Effector memory CD8-positive, alpha-beta T cell (primary cell): ENCODE measurements at regions not wholly inside any gene's neighbourhood (a gene's known extent, or its start where the extent isn't known, plus 50 kb on each side); places are given as distances from the start of the nearest gene placed in this dataset.

ENCODE experiments used
- ATAC-seq: fragments of 150-1000 bp; cut with Tn5 transposase; replicated peaks from 2 replicates; pipeline ENCODE4 v1.10.0; 2021; ENCODE audit warnings: mild to moderate bottlenecking, moderate library complexity
- DNase-seq, 3 experiments: peaks; one replicate each; pipeline ENCODE4 v3.0.0; 2021
- H3K27ac Mint-ChIP-seq, 2 donors: one replicate each; pipeline ENCODE4 v1.8.0; 2022; ENCODE audit warnings: mild to moderate bottlenecking in 2 of 2, mixed read lengths in 2 of 2, moderate library complexity in 2 of 2
- H3K27me3 Mint-ChIP-seq, 2 donors: one replicate each; pipeline ENCODE4 v1.8.0; 2022; ENCODE audit warnings: mixed read lengths in 2 of 2
- H3K36me3 Mint-ChIP-seq: one replicate; pipeline ENCODE4 v1.8.0; 2022; ENCODE audit warnings: mild to moderate bottlenecking, moderate library complexity, mixed read lengths; ENCODE audit not compliant: insufficient read depth
- H3K4me1 Mint-ChIP-seq, 2 donors: one replicate each; pipeline ENCODE4 v1.8.0; 2022; ENCODE audit warnings: low read depth in 2 of 2, mixed read lengths in 2 of 2
- H3K4me3 Mint-ChIP-seq, 2 donors: one replicate each; pipeline ENCODE4 v1.8.0; 2022; ENCODE audit warnings: mild to moderate bottlenecking in 2 of 2, mixed read lengths in 2 of 2, moderate library complexity in 2 of 2
- H3K9me3 Mint-ChIP-seq, 2 donors: one replicate each; pipeline ENCODE4 v1.8.0; 2022; ENCODE audit warnings: mixed read lengths in 2 of 2

DNA sequence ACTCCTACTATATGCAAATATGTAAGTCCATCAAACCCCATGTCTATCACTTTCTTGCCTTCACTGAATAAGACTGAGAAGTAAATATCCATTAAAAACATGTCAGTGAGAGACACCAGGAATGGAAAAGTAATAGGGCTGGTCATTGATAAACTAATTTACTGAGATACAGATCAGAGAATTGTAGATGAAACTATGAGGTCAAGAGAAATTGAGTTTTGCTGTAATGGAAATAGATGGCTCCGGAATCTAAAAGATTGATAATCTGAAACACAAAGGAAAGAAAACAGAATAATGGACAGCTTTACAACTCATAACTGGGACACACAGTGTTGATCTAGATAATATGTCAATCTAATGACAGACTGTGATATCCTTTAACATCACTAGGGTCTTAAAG, 1018.3 kb upstream of the RAG2 start:
- no peaks in the 10 kb centered on the region for H3K4me1 Mint-ChIP-seq
- H3K9me3 Mint-ChIP-seq, result peaks cover 8 to 25% of the 10 kb centered on the region in 2 donors
- no peak overlapping the region for H3K4me3 Mint-ChIP-seq
- H3K27ac Mint-ChIP-seq, result no peak overlapping the region
- H3K27me3 Mint-ChIP-seq, result no peaks in the 10 kb centered on the region
- DNase-seq (no peak), ATAC-seq (no peak)
- no peaks in the 10 kb centered on the region for H3K36me3 Mint-ChIP-seq

DNA sequence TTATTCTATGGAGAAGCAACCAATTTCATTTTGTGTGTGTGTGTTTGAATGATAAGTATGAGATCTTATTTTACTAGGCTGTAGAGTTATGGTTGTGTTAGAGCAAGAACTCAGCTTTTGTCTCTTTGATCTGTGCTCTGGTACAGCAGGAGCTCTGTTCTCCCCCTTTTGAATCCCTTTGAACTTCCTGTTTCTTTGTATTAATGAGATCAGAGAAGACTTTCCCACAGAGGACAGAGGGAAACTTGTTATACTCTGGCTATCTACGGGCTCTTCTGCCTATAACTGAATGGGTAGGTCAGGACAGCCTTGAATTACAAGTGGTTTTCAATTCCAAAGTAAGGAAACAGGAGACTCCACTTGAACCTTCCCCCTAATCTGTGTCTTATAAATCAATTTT, 1015.0 kb upstream of the RAG2 start:
- DNase-seq, result no peak
- Mint-ChIP-seq H3K4me1 (no peaks in the 10 kb centered on the region), H3K27me3 (no peaks in the 10 kb centered on the region), H3K36me3 (no peaks in the 10 kb centered on the region), H3K9me3 (peaks cover 5 to 16% of the 10 kb centered on the region in 2 donors), H3K4me3 (no peak overlapping the region), H3K27ac (no peak overlapping the region)
- ATAC-seq, result no peak

DNA sequence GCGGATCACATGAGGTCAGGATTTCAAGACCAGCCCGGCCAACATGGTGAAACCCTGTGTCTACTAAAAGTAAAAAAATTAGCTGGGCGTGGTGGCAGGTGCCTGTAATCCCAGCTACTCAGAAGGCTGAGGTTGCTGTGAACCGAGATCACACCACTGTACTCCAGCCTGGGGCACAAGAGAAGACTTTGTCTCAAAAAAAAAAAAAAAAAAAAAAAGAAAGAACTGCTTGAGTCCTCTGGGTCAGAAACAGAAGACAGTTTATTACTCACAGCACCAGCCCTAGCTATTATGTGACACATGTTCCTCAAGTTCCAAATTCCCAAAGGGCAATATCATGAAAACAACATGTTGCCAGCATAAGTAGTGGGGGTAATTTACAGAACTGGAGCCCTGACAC, 1014.1 kb upstream of the RAG2 start:
- Mint-ChIP-seq H3K9me3 (peaks cover 5 to 13% of the 10 kb centered on the region in 2 donors), H3K4me1 (no peaks in the 10 kb centered on the region), H3K27ac (no peak overlapping the region), H3K4me3 (no peak overlapping the region), H3K27me3 (no peaks in the 10 kb centered on the region), H3K36me3 (no peaks in the 10 kb centered on the region)
- ATAC-seq, result no peak
- DNase-seq, result no peak

DNA sequence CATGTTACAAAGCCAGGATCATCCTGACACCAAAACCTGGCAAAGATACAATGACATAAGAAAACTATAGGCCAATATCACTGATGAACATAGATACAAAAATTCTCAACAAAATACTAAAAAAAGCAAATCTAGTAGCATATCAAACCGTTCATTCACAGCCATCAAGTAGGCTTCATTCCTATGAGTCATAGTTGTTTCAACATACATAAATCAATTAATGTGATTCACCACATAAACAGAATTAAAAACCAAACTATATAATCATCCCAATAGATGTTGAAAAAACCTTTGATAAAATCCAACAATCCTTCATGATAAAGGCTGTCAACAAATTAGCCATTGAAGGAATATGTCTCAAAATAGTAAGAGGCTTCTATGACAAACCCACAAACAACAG, 1007.2 kb upstream of the RAG2 start:
- no peak overlapping the region for H3K4me3 Mint-ChIP-seq

DNA sequence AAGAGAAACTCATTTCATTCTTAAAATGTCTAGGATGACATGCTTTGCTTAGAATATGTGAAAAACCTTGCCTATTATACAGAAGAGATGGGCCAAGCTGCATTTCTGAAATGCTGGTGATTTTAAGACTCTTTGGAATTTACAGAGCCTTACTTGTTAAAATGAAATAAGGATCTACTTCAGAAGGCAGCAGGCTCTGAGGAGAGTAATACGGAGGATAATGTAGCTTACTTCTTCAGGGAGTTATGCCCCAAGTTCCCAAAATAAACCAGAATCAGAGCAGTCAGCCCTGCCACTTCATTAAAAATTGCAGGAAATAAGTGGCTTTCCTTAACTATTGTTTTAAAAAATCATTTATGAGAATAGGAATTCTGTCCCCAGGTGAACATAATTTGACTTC, 1000.3 kb upstream of the RAG2 start:
- H3K36me3 Mint-ChIP-seq, result no peaks in the 10 kb centered on the region
- H3K4me1 Mint-ChIP-seq, result no peaks in the 10 kb centered on the region
- H3K4me3 Mint-ChIP-seq, result no peak overlapping the region
- H3K27me3 Mint-ChIP-seq, result no peaks in the 10 kb centered on the region
- peaks cover 6 to 15% of the 10 kb centered on the region in 2 donors for H3K9me3 Mint-ChIP-seq
- DNase-seq (no peak), ATAC-seq (no peak)
- no peak overlapping the region for H3K27ac Mint-ChIP-seq

More for the DNA sequence above, 1007.2 kb upstream of the RAG2 start:
- no peaks in the 10 kb centered on the region for H3K4me1 Mint-ChIP-seq
- no peaks in the 10 kb centered on the region for H3K36me3 Mint-ChIP-seq
- peaks cover 9 to 29% of the 10 kb centered on the region in 2 donors for H3K9me3 Mint-ChIP-seq
- H3K27ac Mint-ChIP-seq, result no peak overlapping the region
- H3K27me3 Mint-ChIP-seq, result no peaks in the 10 kb centered on the region
- no peak for ATAC-seq
- DNase-seq, result no peak

DNA sequence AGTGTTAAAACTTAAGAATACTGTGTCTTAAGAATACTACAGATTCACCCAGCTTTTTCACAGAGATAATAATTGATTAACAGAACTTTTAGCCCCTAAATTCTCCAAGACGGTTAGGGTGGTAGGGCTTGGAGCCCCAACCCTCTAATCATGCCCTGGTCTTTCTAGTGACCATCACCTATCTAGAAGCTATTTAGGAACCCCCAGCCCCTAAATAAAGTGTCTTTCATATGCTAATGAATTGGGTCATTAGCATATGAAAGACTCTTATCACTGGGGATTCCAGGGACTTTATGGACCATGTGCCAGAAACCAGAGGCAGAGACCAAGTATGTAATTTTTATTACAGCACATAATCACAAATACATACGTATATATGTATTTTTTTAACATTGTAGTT, 999.7 kb upstream of the RAG2 start:
- Mint-ChIP-seq H3K4me3 (no peak overlapping the region), H3K27me3 (no peaks in the 10 kb centered on the region), H3K4me1 (no peaks in the 10 kb centered on the region), H3K27ac (no peak overlapping the region), H3K9me3 (peaks cover 6 to 9% of the 10 kb centered on the region in 2 donors), H3K36me3 (no peaks in the 10 kb centered on the region)
- ATAC-seq, result no peak
- no peak for DNase-seq

DNA sequence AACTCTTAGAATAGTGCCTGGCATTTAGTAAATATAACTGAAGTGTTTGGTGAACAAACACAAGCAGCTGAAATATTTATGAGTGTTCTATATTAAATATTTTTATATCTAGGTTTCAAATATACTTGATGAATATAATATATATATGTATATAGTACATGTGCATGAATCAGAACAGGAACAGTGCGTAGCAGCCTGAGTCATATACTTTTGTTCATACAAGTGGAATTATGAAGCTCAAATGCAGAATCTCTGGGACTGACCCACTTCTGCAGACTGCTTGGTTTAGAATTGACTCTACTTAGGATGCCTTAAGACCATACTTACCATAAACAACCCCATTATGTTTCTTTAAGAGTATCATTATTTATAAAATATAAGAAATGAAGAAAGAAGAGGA, 997.8 kb upstream of the RAG2 start:
- no peaks in the 10 kb centered on the region for H3K4me1 Mint-ChIP-seq
- no peaks in the 10 kb centered on the region for H3K27me3 Mint-ChIP-seq
- no peak for ATAC-seq
- no peak overlapping the region for H3K4me3 Mint-ChIP-seq
- no peak for DNase-seq
- H3K27ac Mint-ChIP-seq, result no peak overlapping the region
- no peaks in the 10 kb centered on the region for H3K36me3 Mint-ChIP-seq
- H3K9me3 Mint-ChIP-seq, result no peaks in the 10 kb centered on the region

DNA sequence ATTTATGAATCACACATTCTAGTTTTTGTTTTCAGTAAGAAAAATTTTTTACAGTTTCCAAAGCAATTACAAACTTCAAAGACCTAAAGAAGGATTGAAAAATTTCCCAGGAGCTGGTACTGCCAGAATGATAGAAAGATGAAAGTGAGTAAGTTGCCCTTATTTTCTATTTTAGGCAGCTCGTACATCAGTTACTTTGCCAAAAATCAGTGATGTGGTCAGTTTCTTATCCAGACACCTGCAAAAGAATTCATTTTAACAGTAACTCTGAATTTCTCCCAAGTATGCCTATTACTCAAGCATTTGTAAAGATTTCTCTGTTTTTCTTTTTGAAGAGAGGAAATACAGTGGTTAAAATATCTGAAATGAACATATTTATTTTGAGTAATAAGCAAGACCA, 976.3 kb upstream of the RAG2 start:
- no peaks in the 10 kb centered on the region for H3K27me3 Mint-ChIP-seq
- no peak for ATAC-seq
- no peaks in the 10 kb centered on the region for H3K36me3 Mint-ChIP-seq
- no peaks in the 10 kb centered on the region for H3K4me1 Mint-ChIP-seq
- DNase-seq, result no peak
- peaks cover 0 to 7% of the 10 kb centered on the region in 2 donors for H3K9me3 Mint-ChIP-seq
- H3K4me3 Mint-ChIP-seq, result no peak overlapping the region
- H3K27ac Mint-ChIP-seq, result no peak overlapping the region

DNA sequence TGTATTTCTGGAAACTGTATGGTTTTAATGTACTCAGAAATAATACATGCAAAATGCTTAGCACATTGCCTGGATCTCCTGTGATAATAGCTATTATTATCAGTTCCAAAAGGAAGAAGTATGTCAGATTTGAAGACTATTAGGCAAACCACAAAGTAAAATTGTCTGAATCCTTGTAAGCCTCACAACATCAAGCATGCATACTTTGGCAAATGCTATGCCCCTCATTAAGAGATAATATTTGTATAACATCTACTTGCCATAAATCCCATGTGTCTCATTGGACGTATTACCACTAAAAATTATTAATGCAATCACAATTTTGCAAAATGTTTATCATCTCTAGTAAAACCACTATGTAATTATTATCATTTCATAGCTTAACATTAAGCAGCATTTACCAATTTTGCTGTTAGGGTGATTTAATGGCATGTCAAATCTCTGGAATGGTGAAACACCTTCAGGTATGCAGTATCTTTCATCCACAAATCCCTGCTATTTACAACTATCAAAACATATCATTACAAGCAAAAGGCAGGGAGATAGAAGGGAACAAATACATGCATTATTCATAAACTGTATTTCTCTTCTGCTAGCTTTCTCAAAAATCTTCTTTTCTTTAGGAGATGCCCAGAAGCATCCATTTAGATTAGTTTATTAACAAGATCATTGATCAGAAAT, 974.6 kb upstream of the RAG2 start:
- ATAC-seq (no peak), DNase-seq (no peak)
- Mint-ChIP-seq H3K9me3 (peaks cover 5 to 6% of the 10 kb centered on the region in 2 donors), H3K4me3 (no peak overlapping the region), H3K27ac (no peak overlapping the region), H3K27me3 (no peaks in the 10 kb centered on the region), H3K4me1 (no peaks in the 10 kb centered on the region), H3K36me3 (no peaks in the 10 kb centered on the region)

DNA sequence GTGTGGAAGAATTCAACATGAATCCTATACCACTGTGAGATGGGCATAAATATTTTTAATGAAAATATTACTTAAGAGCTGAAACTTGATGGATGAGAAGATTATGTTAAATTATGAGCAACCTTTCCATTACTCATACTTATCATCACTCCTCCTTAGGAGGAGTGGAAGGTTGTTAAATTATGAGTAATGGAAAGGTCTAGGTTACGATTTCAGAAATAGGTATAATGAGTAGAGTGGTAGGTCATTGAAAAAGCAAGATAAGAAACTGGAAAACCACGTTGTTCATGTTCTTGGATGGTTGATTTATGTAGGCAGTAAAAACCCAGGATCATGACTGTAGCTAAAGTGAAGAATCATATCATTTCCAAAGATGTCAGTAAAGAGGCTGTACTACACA, 973.2 kb upstream of the RAG2 start:
- Mint-ChIP-seq H3K4me3 (no peak overlapping the region), H3K27ac (no peak overlapping the region), H3K27me3 (no peaks in the 10 kb centered on the region), H3K36me3 (no peaks in the 10 kb centered on the region), H3K4me1 (no peaks in the 10 kb centered on the region), H3K9me3 (peaks cover 5 to 6% of the 10 kb centered on the region in 2 donors)
- no peak for ATAC-seq
- DNase-seq, result no peak

DNA sequence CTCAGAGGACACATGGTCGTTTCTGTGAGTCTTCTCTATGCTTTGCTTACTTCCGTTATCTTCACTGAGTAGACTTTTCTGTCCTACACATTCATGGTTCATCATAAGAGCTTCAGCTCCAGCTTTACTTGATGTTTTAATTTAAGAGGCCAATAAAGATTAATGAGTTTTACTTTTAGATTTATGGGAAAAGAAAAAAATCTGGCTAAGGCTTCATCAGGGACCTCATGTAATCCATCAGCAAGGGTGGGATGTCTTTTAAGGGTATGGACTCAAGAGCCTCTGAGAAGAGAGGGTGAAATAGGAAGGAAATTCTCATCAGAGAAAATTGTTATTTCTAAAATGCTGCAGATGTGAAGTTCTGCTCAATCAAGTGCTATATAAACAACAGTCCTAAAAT, 963.0 kb upstream of the RAG2 start:
- H3K4me1 Mint-ChIP-seq, result no peaks in the 10 kb centered on the region
- H3K4me3 Mint-ChIP-seq, result no peak overlapping the region
- no peaks in the 10 kb centered on the region for H3K27me3 Mint-ChIP-seq
- ATAC-seq (no peak), DNase-seq (no peak)
- H3K9me3 Mint-ChIP-seq, result peaks cover 0 to 7% of the 10 kb centered on the region in 2 donors
- no peaks in the 10 kb centered on the region for H3K36me3 Mint-ChIP-seq
- H3K27ac Mint-ChIP-seq, result no peak overlapping the region

DNA sequence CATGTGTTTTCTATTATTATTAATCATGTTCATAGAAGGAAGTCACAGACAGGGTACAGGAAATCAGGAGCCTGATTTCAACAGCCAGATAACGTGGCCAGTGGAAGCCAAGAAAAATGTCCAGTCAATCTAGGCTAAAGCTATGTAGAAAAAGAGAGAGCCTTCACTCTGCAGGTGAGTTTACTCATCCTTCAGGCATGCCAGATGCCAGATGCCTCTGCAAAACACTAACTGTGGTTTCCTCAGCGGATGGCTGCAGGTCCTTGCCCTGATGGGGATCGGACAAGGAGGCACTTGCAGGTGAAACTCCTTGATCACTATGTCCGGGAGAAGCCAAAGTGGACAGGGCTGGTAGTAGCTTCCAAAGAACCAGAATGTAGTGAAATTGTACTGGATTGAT, 962.3 kb upstream of the RAG2 start:
- no peak overlapping the region for H3K4me3 Mint-ChIP-seq
- H3K27ac Mint-ChIP-seq, result no peak overlapping the region
- H3K36me3 Mint-ChIP-seq, result no peaks in the 10 kb centered on the region
- H3K4me1 Mint-ChIP-seq, result no peaks in the 10 kb centered on the region
- ATAC-seq (no peak), DNase-seq (no peak)
- no peaks in the 10 kb centered on the region for H3K27me3 Mint-ChIP-seq
- peaks cover 0 to 7% of the 10 kb centered on the region in 2 donors for H3K9me3 Mint-ChIP-seq

DNA sequence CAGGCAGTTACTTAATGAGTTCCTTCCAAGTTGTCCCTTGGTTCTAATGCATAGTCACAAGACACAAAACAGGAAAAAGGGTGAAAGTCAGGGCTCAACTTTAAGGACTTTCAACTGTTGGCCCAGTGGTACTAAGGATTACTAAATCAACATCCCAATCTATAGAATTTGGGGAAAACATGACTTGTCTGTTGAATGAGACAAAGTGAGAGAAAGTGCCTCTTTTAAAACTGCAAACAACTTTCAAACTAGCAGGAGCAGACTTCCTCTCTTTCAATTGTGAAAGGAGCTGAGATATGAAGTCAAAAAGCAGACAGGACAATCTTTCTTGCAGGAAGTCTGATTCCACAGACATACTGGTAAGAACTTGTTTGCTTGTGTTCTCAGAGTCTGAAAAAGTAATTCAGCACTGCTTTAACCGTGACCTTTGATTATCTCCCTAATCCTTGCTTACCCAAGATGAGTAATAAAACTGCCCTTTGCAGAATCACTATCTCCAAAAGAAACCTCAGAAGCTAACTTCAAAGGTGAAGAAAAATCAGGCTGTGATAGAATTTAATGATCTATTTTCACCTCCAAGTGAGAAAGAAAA, 960.7 kb upstream of the RAG2 start:
- Mint-ChIP-seq H3K27ac (no peak overlapping the region), H3K4me1 (no peaks in the 10 kb centered on the region), H3K36me3 (no peaks in the 10 kb centered on the region), H3K27me3 (no peaks in the 10 kb centered on the region), H3K9me3 (peaks cover 0 to 7% of the 10 kb centered on the region in 2 donors), H3K4me3 (no peak overlapping the region)
- DNase-seq, result no peak
- no peak for ATAC-seq

DNA sequence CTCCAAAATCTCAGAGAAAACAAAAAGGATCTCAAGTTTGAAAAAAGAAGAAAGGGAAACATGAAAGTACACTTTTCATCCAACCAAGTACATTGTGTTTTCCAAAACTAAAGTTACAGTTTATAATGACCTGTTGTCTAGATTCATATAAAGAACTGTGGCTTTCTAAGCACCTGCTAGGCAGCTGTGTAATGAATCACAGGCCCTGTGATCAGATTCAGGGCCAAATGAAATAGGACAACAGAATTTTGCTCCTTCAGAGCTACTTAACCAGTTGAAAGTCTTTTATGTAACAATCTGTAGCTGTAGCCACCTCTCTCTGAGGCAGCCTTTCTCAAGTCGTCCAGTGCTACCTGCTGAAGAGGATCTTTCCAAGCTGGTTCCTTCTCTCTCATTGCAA, 960.0 kb upstream of the RAG2 start:
- peaks cover 0 to 7% of the 10 kb centered on the region in 2 donors for H3K9me3 Mint-ChIP-seq

More for the DNA sequence above, 960.0 kb upstream of the RAG2 start:
- no peaks in the 10 kb centered on the region for H3K36me3 Mint-ChIP-seq
- no peak overlapping the region for H3K27ac Mint-ChIP-seq
- no peaks in the 10 kb centered on the region for H3K4me1 Mint-ChIP-seq
- DNase-seq, result no peak
- no peak for ATAC-seq
- H3K4me3 Mint-ChIP-seq, result no peak overlapping the region
- no peaks in the 10 kb centered on the region for H3K27me3 Mint-ChIP-seq
